ENCODE measurements at regions not wholly inside any gene's neighbourhood (a gene's known extent, or its start where the extent isn't known, plus 50 kb on each side); places are given as distances from the start of the nearest gene placed in this dataset.

DNA sequence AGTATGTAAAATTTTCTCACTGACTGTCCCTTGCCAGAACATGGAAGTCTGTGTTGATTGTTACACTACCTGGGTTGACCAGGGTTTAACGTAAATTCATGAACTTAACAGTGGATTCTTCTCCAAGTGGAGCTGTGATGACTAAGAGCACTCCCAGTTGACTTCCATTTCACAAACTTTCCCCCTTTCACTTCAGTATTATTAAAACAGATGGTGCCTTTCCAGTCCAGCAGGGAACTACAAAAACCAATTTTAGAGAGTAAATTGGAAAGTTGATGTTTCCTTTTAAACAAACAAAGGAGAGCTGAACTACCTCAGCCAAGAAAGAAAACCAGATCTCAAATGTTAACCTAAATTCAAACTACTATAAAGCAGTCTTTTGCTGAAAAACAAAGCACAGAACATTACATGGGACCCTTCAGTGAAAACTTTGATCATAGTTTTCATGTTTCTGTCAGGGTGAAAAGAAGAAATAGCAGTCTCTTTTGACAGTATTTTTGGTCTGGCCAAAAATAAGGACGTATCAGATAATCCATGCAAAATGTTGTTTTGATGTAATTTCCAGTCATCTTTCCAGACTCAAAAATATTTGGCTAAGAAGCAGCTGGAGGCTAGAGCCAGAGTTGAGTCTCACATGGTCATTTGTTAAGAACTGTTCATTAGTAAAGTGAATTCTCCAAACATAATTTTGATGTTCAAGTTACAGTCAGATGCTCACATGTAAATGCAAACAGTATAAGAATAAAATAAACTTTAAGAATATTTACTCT, 479.9 kb upstream of the AKR1E2 start:
- H3K4me2 ChIP-seq (ENCODE audit: low read length) = no peak overlapping the region
- POLR2A ChIA-PET (ENCODE audit: unreplicated experiment) = no interaction called here

DNA sequence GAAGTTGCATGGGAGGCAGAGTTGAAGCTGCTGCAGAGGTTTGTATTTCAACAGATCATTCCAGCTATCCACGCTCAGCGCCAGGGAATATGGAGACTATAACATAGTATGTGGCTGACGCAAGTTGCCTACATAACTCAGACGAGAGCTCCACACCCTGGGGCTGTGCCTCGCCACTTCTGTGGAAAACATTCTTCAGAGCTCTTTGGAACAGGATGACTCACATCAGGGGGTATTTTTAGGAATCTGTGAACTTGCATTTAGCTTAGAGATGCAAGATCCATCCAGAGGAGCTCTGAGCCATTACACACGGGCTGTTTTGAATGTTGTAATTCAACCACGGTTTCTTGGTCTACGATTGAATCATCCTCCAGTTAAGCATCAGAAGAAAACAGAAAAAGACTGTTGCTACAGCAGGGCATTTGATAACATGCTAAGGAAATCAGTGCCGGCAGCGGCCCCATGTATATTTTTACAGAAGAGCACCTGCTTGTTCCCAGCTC, 481.5 kb upstream of the AKR1E2 start:
- ChIA-PET CTCF (interaction anchor here (0.5 to 0.6 kb wide), 2 partner anchors 43 to 161 kb away, joined by 3 read pairs; no protein-coding TSS in a partner anchor), POLR2A (ENCODE audit: unreplicated experiment) (interaction anchor here (0.5 to 1.2 kb wide), 4 partner anchors 10 to 535 kb away, joined by 3 to 4 read pairs (median 3); no protein-coding TSS in a partner anchor)
- Histone ChIP-seq H3K79me2 (ENCODE audit: low read length) (no peaks in the 10 kb centered on the region), H3K4me2 (ENCODE audit: low read length) (peak overlapping the region; percentile 63), H3K9me2 (replicated peaks; ENCODE audit: low read length) (no peaks in the 10 kb centered on the region), H3F3A (ENCODE audit: low read length, unreplicated experiment) (no peaks in the 10 kb centered on the region), H3K36me3 (ENCODE audit: low read depth, low read length) (no peaks in the 10 kb centered on the region), H2AFZ (ENCODE audit: low read length) (peak overlapping the region; percentile 51), H3K9ac (ENCODE audit: low read length) (peak overlapping the region; percentile 61), H4K20me1 (ENCODE audit: low read length) (no peaks in the 10 kb centered on the region), H3K27me3 (ENCODE audit: low read length) (no peaks in the 10 kb centered on the region), H3K27ac (ENCODE audit: low read length) (peak overlapping the region; percentile 91), H3K4me3 (ENCODE audit: low read length) (peak overlapping the region; percentile 30; the same call in 1 of the 2 replicates), H3K4me1 (ENCODE audit: insufficient read depth, low read length) (peaks cover 15% of the 10 kb centered on the region), H3K9me3 (ENCODE audit: low read length) (no peaks in the 10 kb centered on the region)
- BruUV-seq (replicated peaks) = TSS peak; percentile 63
- intact Hi-C loops (cut with micrococcal nuclease) = loop anchor here (2.0 kb wide), 1 partner anchor 64 kb away; no protein-coding TSS in a partner anchor
- ATAC-seq (peak; percentile 97), DNase-seq (peak; percentile 90)
- no peak for TF ChIP-seq EZH2phosphoT487 (IDR thresholded peaks at IDR 0.05; ENCODE audit: borderline replicate concordance, low read length)
- TF ChIP-seq, protein P1, sequence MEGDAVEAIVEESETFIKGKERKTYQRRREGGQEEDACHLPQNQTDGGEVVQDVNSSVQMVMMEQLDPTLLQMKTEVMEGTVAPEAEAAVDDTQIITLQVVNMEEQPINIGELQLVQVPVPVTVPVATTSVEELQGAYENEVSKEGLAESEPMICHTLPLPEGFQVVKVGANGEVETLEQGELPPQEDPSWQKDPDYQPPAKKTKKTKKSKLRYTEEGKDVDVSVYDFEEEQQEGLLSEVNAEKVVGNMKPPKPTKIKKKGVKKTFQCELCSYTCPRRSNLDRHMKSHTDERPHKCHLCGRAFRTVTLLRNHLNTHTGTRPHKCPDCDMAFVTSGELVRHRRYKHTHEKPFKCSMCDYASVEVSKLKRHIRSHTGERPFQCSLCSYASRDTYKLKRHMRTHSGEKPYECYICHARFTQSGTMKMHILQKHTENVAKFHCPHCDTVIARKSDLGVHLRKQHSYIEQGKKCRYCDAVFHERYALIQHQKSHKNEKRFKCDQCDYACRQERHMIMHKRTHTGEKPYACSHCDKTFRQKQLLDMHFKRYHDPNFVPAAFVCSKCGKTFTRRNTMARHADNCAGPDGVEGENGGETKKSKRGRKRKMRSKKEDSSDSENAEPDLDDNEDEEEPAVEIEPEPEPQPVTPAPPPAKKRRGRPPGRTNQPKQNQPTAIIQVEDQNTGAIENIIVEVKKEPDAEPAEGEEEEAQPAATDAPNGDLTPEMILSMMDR (conservative IDR thresholded peaks at IDR 0.05; ENCODE audit: low read depth, low read length) = no peak
- TF ChIP-seq EZH2 (IDR thresholded peaks at IDR 0.05; ENCODE audit: low read length, unreplicated experiment) = no peak

More for the DNA sequence above, 479.9 kb upstream of the AKR1E2 start:
- Histone ChIP-seq H3K4me1 (ENCODE audit: insufficient read depth, low read length) (peaks cover 15% of the 10 kb centered on the region), H3K27me3 (ENCODE audit: low read length) (no peaks in the 10 kb centered on the region), H3K36me3 (ENCODE audit: low read depth, low read length) (no peaks in the 10 kb centered on the region), H3K9me3 (ENCODE audit: low read length) (no peaks in the 10 kb centered on the region), H3F3A (ENCODE audit: low read length, unreplicated experiment) (no peaks in the 10 kb centered on the region), H3K79me2 (ENCODE audit: low read length) (no peaks in the 10 kb centered on the region), H2AFZ (ENCODE audit: low read length) (no peak overlapping the region), H3K9ac (ENCODE audit: low read length) (no peak overlapping the region), H4K20me1 (ENCODE audit: low read length) (no peaks in the 10 kb centered on the region), H3K4me3 (ENCODE audit: low read length) (no peak overlapping the region), H3K27ac (ENCODE audit: low read length) (no peak overlapping the region; the same call in 1 of the 2 replicates), H3K9me2 (replicated peaks; ENCODE audit: low read length) (no peaks in the 10 kb centered on the region)
- intact Hi-C loops (cut with micrococcal nuclease) = loop anchor here (2.0 kb wide), 1 partner anchor 65 kb away; no protein-coding TSS in a partner anchor
- DNase-seq = no peak
- CTCF ChIA-PET = no interaction called here
- no peak for ATAC-seq
- TF ChIP-seq EZH2 (IDR thresholded peaks at IDR 0.05; ENCODE audit: low read length, unreplicated experiment) = no peak
- TF ChIP-seq, protein P1 (conservative IDR thresholded peaks at IDR 0.05; ENCODE audit: low read depth, low read length) = no peak
- TF ChIP-seq EZH2phosphoT487 (IDR thresholded peaks at IDR 0.05; ENCODE audit: borderline replicate concordance, low read length) = no peak
- BruUV-seq (replicated peaks) = no TSS peak

Data from PC-3 (cell line).